NCI-H345 treated with DMSO at 0.1 percent for 48 hours (cell line): ENCODE measurements at regions not wholly inside any gene's neighbourhood (a gene's known extent, or its start where the extent isn't known, plus 50 kb on each side); places are given as distances from the start of the nearest gene placed in this dataset.
"Not testable (repeated sequence)": the region's sequence is repeated elsewhere in the genome, so short reads cannot be mapped to it uniquely, and the experiment has no call there.

Experiments
- DNase-seq: peaks from one replicate; lab custom pipeline; 2025; ENCODE audit not compliant: unreplicated experiment; lab: John Stamatoyannopoulos, UW

DNA sequence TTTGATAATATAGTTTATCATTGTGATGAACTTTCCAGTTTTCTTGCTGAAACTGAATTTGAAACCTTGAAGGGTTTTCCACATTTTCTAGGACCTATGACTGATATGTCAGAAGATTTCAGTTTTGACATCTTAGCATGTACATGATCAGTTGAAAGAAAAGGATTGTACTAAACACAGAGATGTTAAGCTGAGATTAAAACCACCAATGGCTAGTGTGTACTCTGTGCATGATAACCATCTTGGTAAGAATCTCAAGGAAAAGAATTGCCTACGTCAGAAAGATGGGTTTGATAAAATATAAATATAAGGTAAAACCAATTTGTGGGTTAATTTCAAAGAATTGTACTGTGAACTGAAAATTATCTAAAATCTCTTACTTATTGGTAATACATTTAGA lies 776.4 kb downstream of the GATA3 start:
- no peak for DNase-seq

DNA sequence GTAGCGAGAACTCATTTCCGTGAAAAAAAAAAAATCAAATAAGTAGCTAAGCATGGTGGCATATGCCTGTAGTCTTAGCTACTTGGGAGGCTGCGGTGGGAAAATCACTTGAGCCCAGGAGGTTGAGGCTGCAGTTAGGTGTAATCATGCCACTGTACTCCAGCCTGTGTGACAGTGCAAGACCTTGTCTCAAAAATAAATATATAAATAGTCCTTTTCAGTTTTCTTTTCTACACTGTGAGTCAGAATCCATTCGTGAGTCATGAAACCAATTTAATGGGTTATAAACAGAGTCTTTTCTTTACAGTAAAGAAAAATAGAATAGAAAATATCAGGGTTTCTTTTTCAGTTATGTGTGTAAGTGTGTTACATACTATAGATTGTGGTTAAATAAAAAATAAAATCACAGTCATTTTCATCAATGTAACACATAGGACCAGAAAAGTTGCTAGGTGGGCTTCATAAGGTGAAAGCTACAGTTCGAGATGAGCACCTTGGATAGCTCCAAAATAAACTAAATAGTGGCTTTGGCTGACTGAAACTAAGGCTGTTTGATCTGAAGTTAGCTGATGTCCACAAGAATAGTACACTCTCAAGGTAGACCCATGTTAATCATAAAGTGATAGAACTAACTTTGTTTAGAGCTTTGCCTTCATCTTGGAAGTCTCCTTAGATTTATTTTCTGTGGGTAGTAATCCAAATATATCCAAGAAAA lies 781.1 kb downstream of the GATA3 start:
- DNase-seq, result no peak

DNA sequence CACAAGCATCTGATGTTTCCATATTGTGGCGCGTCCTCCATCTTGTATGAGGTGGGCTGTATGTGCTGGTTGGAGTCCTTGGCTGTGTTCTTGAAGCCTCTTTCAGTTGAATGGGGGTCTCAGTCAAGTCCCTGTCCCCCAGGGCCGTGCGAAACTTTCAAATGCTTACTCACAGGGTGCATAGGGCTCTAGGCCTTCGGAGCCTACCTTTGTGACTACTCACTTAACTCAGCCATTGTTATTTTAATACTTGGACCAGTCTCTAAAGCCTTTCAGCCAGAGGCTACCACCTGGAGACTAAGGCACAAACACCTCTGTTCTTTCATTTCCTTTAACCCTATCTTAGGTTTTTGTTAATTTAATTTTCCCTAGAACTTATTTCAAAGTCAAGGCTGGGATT lies 785.9 kb downstream of the GATA3 start:
- no peak for DNase-seq

DNA sequence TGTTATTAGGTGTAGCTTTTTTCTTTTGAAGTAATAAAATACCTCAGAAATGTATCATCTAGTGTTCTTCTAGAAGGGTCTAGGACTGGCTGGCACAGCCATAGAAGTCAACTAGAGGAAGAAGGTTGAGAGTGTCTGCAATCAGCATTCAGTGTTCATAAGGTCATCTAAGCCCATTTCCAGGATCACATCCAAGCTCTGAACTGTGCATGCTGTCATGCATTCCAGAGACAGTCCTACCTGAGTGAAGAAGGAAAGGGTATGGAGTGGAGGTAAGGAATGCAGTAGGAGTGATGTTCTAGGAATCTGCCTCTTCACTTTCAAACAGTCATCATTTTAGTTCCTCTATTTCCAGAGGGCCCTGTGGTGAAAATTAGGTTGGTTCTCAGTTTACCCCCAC lies 789.7 kb downstream of the GATA3 start:
- no peak for DNase-seq

DNA sequence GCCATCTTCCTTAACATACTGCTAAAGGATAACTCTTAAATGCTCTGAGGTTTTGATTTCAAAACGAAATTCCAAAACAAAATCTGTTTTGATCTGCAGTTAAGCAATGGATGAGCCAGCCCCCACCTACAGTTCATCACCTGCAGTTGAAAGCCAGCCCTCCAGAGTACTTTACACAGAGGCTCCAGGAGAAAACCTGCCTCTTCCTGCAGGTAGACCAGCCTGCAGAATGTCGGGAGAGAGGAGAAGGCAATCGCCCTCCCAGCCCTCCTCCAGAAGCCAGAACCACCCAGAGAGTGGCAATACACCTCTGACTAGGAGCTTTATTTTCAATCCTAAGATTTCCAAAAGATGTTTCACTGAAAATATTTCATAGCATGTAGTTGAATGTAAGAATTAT lies 798.1 kb downstream of the GATA3 start:
- DNase-seq, result no peak

DNA sequence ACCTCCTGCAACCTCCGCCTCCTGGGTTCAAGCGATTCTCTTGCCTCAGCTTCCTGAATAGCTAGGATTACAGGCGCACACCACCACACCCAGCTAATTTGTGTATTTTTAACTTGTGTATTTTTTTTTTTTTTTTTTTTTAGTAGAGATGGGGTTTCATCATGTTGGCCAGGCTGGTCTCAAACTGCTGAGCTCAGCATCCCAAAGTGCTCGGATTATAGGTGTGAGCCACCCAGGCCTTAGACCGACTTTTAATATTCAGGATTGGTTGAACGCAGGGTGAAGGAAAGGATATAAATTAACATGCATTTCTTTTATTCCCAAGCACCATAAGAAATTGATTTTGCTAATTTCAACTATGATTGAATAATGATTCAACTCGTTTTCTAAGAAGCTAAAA lies 798.6 kb downstream of the GATA3 start:
- DNase-seq, result no peak

DNA sequence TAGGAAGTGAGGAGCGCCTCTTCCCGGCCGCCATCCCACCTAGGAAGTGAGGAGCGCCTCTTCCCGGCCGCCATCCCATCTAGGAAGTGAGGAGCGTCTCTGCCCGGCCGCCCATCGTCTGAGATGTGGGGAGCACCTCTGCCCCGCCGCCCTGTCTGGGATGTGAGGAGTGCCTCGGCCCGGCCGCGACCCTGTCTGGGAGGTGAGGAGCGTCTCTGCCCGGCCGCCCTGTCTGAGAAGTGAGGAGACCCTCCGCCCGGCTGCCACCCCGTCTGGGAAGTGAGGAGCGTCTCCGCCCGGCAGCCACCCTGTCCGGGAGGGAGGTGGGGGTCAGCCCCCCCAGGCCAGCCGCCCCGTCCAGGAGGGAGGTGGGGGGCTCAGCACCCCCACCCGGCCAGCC lies 814.4 kb downstream of the GATA3 start:
- DNase-seq, result not testable (repeated sequence)

DNA sequence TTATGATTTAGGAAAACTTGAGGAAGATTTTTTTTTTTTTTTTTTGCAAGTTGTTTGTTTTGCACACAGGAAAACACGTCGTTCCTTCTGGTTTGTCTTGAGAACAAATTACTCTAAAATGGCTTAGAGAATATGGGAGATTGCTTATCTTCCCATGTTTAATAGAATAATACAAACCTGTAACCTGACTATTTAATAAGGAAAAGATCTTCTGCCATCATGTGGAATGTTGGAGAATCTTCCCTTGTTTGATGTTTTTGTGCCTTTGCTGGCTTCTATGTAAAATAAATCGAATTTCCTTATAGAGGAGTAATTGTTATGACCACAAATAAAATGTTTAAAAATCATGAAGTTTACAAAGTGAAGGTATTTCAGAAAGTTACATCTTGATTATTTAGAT lies 818.8 kb downstream of the GATA3 start:
- no peak for DNase-seq

DNA sequence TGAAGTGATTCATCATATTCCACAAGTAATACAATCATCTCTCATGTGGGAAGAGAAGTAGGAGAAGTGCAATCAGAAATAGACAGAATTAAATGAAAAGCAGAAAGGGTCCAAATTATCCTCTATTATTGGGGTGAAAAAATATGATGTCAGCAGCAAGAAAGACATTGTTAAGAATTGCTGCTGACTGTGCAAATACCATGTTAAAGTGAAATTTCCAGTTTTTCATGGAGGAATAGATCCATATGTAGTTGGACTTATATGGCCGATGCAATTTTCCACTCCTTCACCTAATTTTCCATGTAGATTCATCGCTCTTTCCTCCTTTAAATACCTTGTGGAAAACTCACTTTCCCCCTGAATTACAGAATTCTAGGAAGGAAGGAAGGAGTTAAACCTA lies 819.8 kb downstream of the GATA3 start:
- DNase-seq, result no peak

DNA sequence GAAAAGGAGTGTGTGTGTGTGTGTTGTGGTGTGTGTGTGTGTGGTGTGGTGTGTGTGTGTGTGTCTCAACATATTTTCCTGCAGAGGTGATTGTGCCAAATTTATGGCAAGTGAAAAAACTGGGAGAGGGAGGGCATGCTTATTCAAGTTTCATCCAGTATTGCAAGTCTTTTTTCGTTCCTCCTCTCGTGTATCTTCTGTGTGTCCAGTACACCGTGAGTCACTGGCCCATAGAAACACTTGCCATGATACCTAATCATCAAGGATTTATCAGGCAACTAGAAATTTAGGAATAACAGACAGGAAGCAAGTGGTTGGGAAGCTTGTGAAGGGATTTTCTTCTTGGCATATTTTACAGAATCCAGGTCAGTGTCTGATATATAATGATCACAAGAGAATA lies 820.5 kb downstream of the GATA3 start:
- no peak for DNase-seq

DNA sequence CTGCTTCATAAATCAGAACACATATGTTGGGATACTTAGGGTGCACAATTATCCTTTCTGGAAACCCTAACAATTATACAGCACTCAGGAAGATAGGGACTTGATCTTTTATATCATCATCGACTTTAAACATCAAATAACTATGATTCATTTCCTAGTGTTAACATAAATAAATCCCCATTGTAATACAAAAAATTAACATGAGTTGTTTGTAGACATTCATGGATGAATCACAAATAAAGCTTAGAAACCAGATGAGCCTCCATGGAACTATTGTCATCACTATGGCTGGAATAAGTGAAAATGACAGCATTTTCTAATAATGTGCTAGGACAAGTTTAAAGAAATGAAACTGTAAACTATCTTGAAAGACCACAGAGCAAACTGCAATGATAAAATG lies 821.7 kb downstream of the GATA3 start:
- no peak for DNase-seq

DNA sequence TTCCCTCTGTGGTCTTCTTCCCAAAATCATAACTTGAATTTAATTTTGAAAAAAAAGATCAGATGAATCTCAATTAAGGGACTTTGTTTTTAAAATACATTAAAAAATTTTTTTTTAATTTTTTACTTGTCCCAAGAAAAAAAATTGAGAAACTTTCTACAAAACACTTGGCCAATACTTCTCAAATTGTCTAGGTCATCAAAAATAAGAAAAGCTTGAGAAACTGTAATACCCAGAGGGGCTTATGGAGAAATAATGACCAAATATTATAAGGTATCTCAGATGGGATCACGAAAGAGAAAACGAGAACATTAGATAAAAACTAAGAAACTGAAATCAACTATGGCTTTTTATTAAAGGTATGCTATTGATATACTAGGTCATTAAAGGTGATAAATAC lies 835.0 kb downstream of the GATA3 start:
- no peak for DNase-seq

DNA sequence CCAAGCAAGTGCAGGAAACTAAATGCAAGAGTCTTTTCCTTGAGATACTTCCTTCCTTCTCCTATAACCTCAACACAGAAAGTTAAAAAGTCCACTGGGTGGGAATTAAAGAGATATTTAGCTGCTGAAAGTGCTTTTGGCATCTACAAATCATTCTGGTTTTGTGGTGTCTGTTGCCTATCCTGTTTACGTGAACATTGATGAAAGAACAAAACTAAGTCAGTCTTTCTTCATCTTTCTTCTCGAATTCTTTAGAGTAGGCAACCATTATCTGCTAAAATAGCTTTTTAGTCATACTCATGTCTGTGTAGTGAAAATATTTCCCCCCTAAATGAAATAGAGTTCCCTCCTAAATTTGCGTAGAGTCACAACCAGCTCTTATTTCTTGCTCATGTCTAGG lies 838.6 kb downstream of the GATA3 start:
- DNase-seq, result no peak

DNA sequence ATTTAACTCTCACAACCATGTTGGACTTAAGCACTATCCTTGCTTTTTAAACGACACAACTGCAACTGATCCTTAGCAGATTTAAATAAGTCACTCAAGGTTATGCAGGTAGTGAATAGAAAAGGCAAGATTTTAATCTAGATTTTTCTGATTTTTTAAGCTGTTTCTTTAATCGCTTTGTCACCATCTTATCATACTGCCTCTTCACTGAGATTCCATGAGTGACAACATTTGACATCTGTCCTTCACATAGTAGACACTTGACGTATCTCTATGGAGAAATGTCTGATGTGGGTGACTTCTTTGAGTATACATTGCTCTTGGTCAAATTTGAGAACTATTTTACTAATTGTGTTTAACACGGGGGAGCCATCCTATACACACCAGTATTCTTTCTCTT lies 839.7 kb downstream of the GATA3 start:
- no peak for DNase-seq

DNA sequence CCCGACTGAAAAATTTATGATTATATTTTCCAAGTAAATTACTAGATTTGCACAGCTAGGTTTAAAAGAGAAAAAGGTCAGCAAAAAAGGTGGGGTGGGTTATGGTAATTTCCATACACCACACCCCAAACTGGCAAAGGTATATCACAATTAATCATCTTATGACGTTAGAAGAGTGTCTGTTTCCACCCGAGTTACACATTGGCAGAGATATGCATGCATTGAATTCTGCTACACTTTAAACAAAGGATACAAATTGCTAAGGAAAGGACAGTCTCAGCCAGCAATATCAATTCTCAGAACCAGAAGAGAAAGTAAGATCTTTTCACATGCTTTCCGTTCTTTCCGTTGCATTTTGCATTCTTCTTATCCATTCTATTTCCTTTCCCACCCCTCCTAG lies 843.3 kb downstream of the GATA3 start:
- no peak for DNase-seq

DNA sequence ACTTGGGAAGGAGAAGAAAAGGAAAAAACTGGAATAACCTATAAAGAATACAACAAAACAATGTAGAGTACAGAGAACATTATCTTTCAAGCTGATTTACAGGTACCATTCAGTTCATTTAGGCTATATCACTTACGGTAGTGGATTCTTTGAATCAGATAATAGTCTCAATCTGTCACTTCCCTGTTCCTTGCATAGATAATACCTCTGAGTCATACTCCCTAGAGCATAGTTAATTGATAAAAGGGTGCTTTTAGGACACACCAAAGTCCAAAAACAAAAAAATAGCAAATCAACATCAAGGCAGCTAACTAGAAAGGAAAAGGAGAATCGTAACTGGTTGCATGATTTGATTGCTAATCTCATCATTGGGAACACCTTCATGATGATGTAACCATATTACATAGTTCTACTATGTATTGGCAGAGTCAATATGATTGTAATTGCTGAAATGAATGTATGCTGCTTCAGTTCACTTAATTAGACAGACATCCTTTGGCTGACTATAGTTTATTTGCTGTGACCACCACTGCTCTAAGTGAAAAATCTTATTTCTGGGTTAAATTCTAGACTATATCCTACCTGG lies 844.4 kb downstream of the GATA3 start:
- no peak for DNase-seq

DNA sequence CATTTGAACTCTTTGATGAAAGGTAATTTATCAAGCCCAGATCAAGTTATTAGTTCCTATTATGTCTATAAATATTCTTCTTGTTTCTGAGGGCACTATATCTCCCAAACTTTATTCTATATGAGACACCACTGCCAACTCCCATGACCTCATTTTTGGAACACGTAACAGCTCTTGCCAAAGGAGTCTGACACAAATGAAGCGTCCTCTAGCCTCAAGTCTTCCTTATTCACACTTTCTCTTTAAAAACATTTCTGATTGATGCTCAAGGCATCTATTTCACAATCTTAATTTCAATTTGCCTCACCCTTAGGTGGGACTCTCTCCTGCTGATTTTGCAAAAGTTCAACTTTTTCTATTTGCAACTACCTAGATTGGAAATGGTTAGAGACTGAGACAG lies 848.4 kb downstream of the GATA3 start:
- DNase-seq, result no peak

DNA sequence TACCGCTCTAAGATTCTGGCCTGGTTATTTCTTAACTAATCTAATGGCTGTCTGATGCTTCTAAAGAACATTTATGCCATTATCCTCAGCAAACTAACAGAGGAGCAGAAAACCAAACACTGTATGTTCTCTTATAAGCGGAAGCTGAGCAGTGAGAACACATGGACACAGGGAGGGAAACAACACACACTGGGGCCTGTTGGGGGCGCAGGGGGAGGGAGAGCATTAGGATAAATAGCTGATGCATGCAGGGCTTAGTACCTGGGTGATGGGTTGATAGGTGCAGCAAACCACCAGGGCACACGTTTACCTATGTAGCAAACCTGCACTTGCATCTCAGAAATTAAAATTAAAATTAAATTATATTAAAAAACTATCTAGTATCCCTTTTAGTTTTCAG lies 853.5 kb downstream of the GATA3 start:
- no peak for DNase-seq

DNA sequence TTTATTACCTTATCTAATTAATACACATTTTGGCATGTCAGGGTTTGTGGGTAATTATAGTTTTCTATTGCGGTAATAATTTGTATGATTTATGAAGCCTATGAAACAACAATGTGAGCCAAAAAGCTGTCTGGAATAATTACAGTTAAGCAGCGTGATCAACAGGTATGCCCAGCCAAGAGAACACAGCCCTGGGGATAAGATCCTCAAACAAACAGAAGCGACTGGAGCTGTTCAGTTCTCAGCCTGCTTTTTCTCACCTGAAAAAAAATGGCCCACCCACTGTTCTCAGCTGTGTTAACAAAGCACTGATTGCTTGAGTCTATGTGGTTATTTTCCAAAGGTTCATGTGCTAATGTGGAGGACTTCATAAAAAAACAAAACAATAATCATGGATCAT lies 855.8 kb downstream of the GATA3 start:
- DNase-seq, result no peak

DNA sequence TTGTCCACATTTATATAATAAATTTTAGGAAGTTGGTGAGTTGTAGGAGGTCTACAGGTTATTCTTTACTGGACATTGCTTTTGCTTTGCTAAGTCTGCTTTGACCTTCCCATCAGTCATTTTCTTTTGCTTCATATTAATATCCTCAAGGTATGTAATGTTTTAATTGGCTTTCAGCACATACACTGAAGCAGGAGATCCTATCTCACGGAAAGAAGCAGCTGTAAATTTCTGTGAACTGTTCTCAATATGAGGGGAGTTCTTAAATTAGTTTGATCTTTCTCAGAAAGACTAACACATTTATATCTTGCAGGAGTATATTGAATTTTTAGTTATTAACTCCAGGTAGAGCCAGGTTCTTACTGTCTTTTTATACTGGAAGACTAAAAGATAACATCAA lies 856.5 kb downstream of the GATA3 start:
- no peak for DNase-seq

DNA sequence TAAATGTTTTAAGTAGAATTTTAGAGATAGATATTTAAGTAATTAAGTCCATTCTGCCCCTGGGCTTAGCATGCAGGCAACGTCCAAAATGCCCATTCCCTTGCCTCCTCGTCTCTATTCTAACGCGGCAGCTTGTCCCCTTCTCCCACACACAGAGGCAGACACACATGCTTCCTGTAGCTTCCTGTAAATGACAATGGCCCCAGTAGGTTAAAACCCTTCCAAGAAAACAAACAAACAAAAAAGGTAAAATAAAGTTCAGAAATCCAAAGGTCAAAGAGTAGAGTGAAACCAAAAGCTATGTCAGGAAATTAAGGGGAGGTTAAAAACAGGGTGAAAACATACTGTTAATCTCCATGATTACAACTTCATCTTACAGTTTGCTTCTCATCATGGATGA lies 857.6 kb downstream of the GATA3 start:
- DNase-seq, result no peak

DNA sequence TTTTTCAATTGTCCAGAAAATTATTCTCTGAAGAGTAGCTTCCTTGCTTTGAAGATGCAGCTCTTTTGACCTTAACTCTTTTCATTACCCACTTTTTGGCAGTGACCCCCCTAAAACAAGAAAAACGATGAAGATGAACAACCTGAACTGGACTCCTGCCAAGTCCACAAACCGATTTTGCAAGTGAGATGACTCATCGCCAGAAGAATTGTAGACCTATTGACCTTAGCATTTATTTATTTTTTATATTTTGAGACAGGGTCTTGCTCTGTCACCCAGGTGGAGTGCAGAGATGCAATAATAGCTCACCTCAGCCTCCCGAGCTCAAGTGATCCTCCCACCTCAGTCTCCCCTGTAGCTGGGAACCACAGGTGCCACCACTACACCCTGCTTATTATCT lies 859.2 kb downstream of the GATA3 start:
- DNase-seq, result no peak

DNA sequence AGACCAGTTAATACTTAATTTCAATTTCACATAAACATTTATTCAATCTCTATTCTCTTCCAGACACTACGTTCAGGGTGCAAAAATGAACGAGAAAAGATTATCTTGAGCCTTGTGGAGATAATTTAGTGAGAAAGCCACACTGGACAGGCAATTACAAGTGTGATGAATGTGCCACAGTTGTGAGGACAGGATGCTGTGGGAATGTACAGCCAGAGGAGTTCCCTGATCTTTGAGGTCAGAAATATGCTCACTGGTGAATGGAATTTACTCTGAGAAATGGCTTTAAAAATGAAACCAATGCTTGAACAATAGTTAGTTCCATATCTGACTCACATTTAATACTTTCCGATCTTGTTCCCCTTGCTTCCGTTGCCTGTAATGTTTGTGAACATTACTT lies 864.8 kb downstream of the GATA3 start:
- no peak for DNase-seq
